Bronchial epithelial cell (primary cell): ENCODE measurements at regions not wholly inside any gene's neighbourhood (a gene's known extent, or its start where the extent isn't known, plus 50 kb on each side); places are given as distances from the start of the nearest gene placed in this dataset.

Experiments used
- DNase-seq: peaks from one replicate; pipeline ENCODE4 v3.0.0-alpha.2; 2010; ENCODE audit warnings: low read depth
- FAIRE-seq: peaks from 2 replicates; lab custom pipeline; 2011; peaks lifted over from hg19 to GRCh38; lab: Jason Lieb, UNC
- H3K27me3 ChIP-seq: 2 replicates; pipeline ENCODE4 v1.5.1; 2011; ENCODE audit warnings: low read length; ENCODE audit not compliant: control insufficient read depth, insufficient read depth
- H3K36me3 ChIP-seq: 2 replicates; pipeline ENCODE4 v1.5.1; 2011; ENCODE audit warnings: low read length; ENCODE audit not compliant: control insufficient read depth, insufficient read depth
- H3K4me3 ChIP-seq: 2 replicates; pipeline ENCODE4 v1.5.1; 2011; ENCODE audit warnings: mild to moderate bottlenecking, low read depth, low read length, control low read depth
- CTCF ChIP-seq: IDR thresholded peaks from 2 replicates; pipeline ENCODE4 v1.5.1; 2011; ENCODE audit warnings: mild to moderate bottlenecking, moderate library complexity, low read length, control low read depth, inconsistent platforms; ENCODE audit not compliant: insufficient read depth, severe bottlenecking

- no peak overlapping the region for H3K4me3 ChIP-seq
- H3K36me3 ChIP-seq, result no peaks in the 10 kb centered on the region
- FAIRE-seq, result no peak
- TF ChIP-seq CTCF, result no peak
- DNase-seq, result no peak
- H3K27me3 ChIP-seq, result no peaks in the 10 kb centered on the region
Measured at GRCh38 chr5:89435347-89435746, 552.4 kb upstream of the MEF2C start.

DNA sequence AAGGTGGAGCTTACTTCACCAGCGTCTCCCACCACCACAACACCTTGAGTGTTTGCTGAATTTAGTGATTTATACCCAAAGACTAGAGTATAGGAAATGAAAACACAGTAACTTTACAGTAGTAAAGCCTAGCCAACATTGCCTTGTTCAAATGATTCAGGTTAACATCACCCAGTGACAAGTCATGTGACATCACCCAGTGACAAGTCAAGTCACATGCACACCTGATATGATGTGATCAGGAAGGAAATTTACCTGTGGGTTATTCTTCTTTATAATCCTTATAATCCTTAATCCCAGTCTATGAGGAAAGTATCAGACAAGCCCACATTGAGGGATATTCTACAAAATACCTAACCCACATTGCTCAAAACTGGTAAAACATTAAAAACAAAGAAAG lies 545.6 kb upstream of the MEF2C start:
- TF ChIP-seq CTCF, result no peak
- Histone ChIP-seq H3K36me3 (no peaks in the 10 kb centered on the region), H3K27me3 (no peaks in the 10 kb centered on the region), H3K4me3 (no peak overlapping the region)
- peak; percentile 21 for DNase-seq
- FAIRE-seq, result no peak

DNA sequence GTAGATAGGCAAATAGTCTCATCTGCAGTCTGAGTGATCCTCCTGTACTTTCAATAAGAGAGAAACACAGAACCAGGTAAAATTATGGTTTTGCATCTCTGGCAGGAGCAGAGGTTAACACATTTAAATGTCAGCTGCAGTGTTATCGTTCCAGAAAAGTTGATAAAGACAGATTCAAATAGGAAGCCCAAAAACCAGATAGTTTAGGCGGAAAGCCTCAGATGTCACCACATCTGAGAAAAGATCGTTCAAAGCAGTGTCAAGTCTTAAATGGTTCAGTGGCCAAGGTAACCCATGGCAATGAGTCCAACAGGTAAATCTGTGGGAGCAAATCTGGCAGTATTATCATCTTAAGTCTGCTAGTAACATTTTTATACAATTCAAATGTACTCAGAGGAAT lies 542.1 kb upstream of the MEF2C start:
- H3K4me3 ChIP-seq, result no peak overlapping the region
- no peak for TF ChIP-seq CTCF
- no peak for DNase-seq
- FAIRE-seq, result no peak
- no peaks in the 10 kb centered on the region for H3K36me3 ChIP-seq
- H3K27me3 ChIP-seq, result no peaks in the 10 kb centered on the region

- DNase-seq (peak; percentile 71), FAIRE-seq (no peak)
- no peaks in the 10 kb centered on the region for H3K36me3 ChIP-seq
- no peak overlapping the region for H3K4me3 ChIP-seq
- H3K27me3 ChIP-seq, result no peaks in the 10 kb centered on the region
- no peak for TF ChIP-seq CTCF
Measured at GRCh38 chr5:89421035-89421434, 538.1 kb upstream of the MEF2C start.

DNA sequence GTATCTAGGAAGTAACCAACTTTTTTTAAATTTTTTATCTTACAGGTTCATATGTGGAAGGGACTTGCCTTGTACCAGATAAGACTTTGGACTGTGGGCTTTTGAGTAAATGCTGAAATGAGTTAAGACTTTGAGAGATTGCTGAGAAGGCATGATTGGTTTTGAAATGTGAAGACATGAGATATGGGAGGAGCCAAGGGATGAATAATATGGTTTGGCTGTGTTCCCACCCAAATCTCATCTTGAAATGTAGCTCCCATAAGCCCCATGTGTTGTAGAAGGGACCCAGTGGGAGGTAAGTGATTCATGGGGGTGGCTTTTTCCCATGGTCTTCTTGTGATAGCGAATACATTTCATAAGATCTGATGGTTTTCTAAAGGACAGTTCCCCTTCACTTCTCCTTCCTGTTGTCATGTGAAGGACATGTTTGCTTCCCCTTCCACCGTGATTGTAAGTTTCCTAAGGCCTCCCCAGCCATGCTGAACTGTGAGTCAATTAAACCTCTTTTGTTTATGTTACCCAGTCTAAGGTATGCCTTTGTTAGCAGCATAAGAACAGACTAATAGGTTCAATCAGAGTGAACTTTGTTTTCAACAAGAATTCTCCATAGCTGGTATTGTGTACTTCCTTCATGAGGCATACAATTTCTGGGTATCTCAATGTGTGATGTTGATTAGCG lies 535.6 kb upstream of the MEF2C start:
- H3K4me3 ChIP-seq, result no peak overlapping the region
- DNase-seq (no peak), FAIRE-seq (no peak)
- no peaks in the 10 kb centered on the region for H3K27me3 ChIP-seq
- H3K36me3 ChIP-seq, result no peaks in the 10 kb centered on the region
- no peak for TF ChIP-seq CTCF

DNA sequence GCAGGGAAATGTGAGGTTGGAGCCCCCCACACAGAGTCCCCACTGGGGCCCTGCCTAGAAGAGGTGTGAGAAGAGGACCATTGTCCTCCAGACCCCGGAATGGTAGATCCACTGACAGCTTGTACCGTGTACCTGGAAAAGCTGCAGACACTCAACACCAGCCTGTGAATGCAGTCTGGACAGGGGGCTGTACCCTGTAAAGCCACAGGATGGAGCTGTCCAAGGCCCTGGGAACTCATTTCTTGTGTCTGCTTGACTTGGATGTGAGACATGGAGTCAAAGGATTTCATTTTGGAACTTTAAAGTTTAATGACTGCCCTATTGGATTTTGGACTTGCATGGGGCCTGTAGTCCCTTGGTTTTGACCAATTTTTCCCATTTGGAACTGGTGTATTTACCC lies 535.0 kb upstream of the MEF2C start:
- Histone ChIP-seq H3K4me3 (no peak overlapping the region), H3K36me3 (no peaks in the 10 kb centered on the region), H3K27me3 (no peaks in the 10 kb centered on the region)
- no peak for TF ChIP-seq CTCF
- FAIRE-seq (no peak), DNase-seq (no peak)
